A549 (cell line): ENCODE measurements at regions not wholly inside any gene's neighbourhood (a gene's known extent, or its start where the extent isn't known, plus 50 kb on each side); places are given as distances from the start of the nearest gene placed in this dataset.

Experiments
- ATAC-seq, 2 experiments: fragments of 200-7000 bp in 1 of 2; fragments of >200 bp in 1 of 2; cut with Nextera tagmentation in 1 of 2; cut with Tn5 transposase in 1 of 2; 3 replicates each; pipeline versions ENCODE4 v1.8.0 to v1.9.1; 2018 to 2020; ENCODE audit warnings: mild to moderate bottlenecking in 1 of 2, moderate library complexity in 1 of 2
- CTCF ChIA-PET: fragments of 300-600 bp; sonication (Branson Sonifier 250); formaldehyde crosslinking; extraction: SDS; loops from one replicate; lab custom pipeline; 2021; ENCODE audit warnings: antibody characterized with exemption, inconsistent platforms; lab: Yijun Ruan, JAX
- POLR2A ChIA-PET: fragments of 350-600 bp; formaldehyde crosslinking; extraction: SDS; loops from one replicate; lab custom pipeline; 2021; ENCODE audit warnings: antibody characterized with exemption, inconsistent platforms; lab: Yijun Ruan, JAX
- DNase-seq, 2 experiments: peaks; one replicate each; pipeline versions ENCODE4 v3.0.0 to v3.0.0-alpha.2; 2011 to 2016; ENCODE audit warnings: low read depth in 1 of 2, low spot score in 1 of 2
- FAIRE-seq: peaks from 2 replicates; lab custom pipeline; 2011; peaks lifted over from hg19 to GRCh38; lab: Jason Lieb, UNC
- H3K27ac ChIP-seq, 2 experiments: fragments of >200 bp; sonication (Bioruptor Twin); formaldehyde crosslinking; 3 replicates each; pipeline ENCODE4 v1.5.1; 2016 to 2017
- H3K4me1 ChIP-seq: fragments of >200 bp; sonication (Bioruptor Twin); formaldehyde crosslinking; 3 replicates; pipeline ENCODE4 v1.6.1; 2016
- H3K4me2 ChIP-seq: fragments of >200 bp; sonication (Bioruptor Twin); formaldehyde crosslinking; 3 replicates; pipeline ENCODE4 v1.6.1; 2016
- H3K4me3 ChIP-seq: fragments of >200 bp; sonication (Bioruptor Twin); formaldehyde crosslinking; 3 replicates; pipeline ENCODE4 v1.5.1; 2016
- H3K9me3 ChIP-seq: fragments of >200 bp; sonication (Bioruptor Twin); formaldehyde crosslinking; 3 replicates; pipeline ENCODE4 v1.6.1; 2016
- CEBPB ChIP-seq, 2 experiments: fragments of >200 bp in 1 of 2; sonication (Bioruptor Twin) in 1 of 2; formaldehyde crosslinking in 1 of 2; IDR thresholded peaks; 2 replicates each; pipeline ENCODE4 v1.6.1; 2012 to 2016
- CHD2 ChIP-seq: fragments of 150-350 bp; IDR thresholded peaks from 2 replicates; pipeline ENCODE4 v1.6.1; 2014; ENCODE audit warnings: low read length; ENCODE audit not compliant: partially characterized antibody
- CTCF ChIP-seq: fragments of >200 bp; sonication (Bioruptor Twin); formaldehyde crosslinking; IDR thresholded peaks from 3 replicates; pipeline ENCODE4 v1.5.1; 2016
- EHMT2 ChIP-seq: fragments of 200-600 bp; sonication (generic); IDR thresholded peaks from 2 replicates; pipeline ENCODE4 v1.6.1; 2016; ENCODE audit warnings: antibody characterized with exemption, low read depth, mild to moderate bottlenecking, moderate library complexity
- FOSB ChIP-seq: fragments of 250-450 bp; sonication (Bioruptor Pico); IDR thresholded peaks from 2 replicates; pipeline ENCODE4 v1.5.0; 2020; ENCODE audit warnings: mild to moderate bottlenecking, moderate library complexity
- GATA3 ChIP-seq: IDR thresholded peaks from 2 replicates; pipeline ENCODE4 v1.6.1; 2012; ENCODE audit warnings: borderline replicate concordance
- HDAC2 ChIP-seq: fragments of 200-600 bp; sonication (generic); IDR thresholded peaks from 2 replicates; pipeline ENCODE4 v1.6.1; 2016
- HOXB5 ChIP-seq: fragments of 250-450 bp; sonication (Bioruptor Pico); IDR thresholded peaks from 2 replicates; pipeline ENCODE4 v1.5.0; 2020; ENCODE audit warnings: mild to moderate bottlenecking, moderate library complexity
- JUN ChIP-seq, 2 experiments: fragments of >200 bp; sonication (Bioruptor Twin); formaldehyde crosslinking; IDR thresholded peaks; 2 replicates in 1 of 2; 3 replicates in 1 of 2; pipeline ENCODE4 v1.6.1; 2016 to 2017
- KDM1A ChIP-seq: fragments of 200-600 bp; sonication (generic); IDR thresholded peaks from 2 replicates; pipeline ENCODE4 v1.6.1; 2016; ENCODE audit warnings: low read depth, mild to moderate bottlenecking
- KDM5A ChIP-seq: fragments of 200-600 bp; sonication (generic); IDR thresholded peaks from 2 replicates; pipeline ENCODE4 v1.6.1; 2016; ENCODE audit warnings: antibody characterized with exemption, mild to moderate bottlenecking
- MAZ ChIP-seq: fragments of 150-350 bp; IDR thresholded peaks from 2 replicates; pipeline ENCODE4 v1.6.1; 2014; ENCODE audit warnings: antibody characterized with exemption, low read depth, low read length, borderline replicate concordance
- MYC ChIP-seq: IDR thresholded peaks from 2 replicates; pipeline ENCODE4 v1.6.1; 2012; ENCODE audit warnings: mild to moderate bottlenecking, inconsistent platforms, low read length, improper control_type of control experiment, borderline replicate concordance
- NR3C1 ChIP-seq: fragments of >200 bp; sonication (Bioruptor Twin); formaldehyde crosslinking; IDR thresholded peaks from 3 replicates; pipeline ENCODE4 v1.6.1; 2017
- RARB ChIP-seq: fragments of 250-450 bp; sonication (Bioruptor Pico); IDR thresholded peaks from 2 replicates; pipeline ENCODE4 v1.8.0; 2021; ENCODE audit warnings: mild to moderate bottlenecking, moderate library complexity
- RFX5 ChIP-seq: fragments of 450-650 bp; IDR thresholded peaks from 2 replicates; pipeline ENCODE4 v1.7.1; 2014; ENCODE audit warnings: antibody characterized with exemption, mild to moderate bottlenecking, moderate library complexity
- SREBF2 ChIP-seq: fragments of 450-650 bp; IDR thresholded peaks from 2 replicates; pipeline ENCODE4 v1.6.1; 2014; ENCODE audit warnings: mild to moderate bottlenecking, moderate library complexity
- ZNF302 ChIP-seq: fragments of 250-450 bp; sonication (Bioruptor Pico); IDR thresholded peaks from 2 replicates; pipeline ENCODE4 v1.9.0; 2021; ENCODE audit warnings: inconsistent platforms, mild to moderate bottlenecking, moderate library complexity
- WGBS: methylation state at CpG from one replicate; pipeline ENCODE4 v1.1.6; 2017; ENCODE audit errors: missing lambda C conversion rate; 5-methylcytosine and 5-hydroxymethylcytosine counted together

- TF ChIP-seq MYC (no peak), RFX5 (no peak), HOXB5 (CRISPR knock-in tag) (no peak), GATA3 (no peak), MAZ (no peak)
- TF ChIP-seq, all 56 proteins: peak for 0
These were observed 450.6 kb upstream of the DAB1 start (continued) for GRCh38 chr1:57874418-57874877.

- no peak for FAIRE-seq
- POLR2A ChIA-PET, result no interaction called here
- CTCF ChIA-PET, result no interaction called here
These were observed 449.1 kb upstream of the DAB1 start for GRCh38 chr1:57872913-57873312.

GRCh38 chr1:57868908-57869307 is 445.0 kb upstream of the DAB1 start:
- CTCF ChIA-PET, result no interaction called here
- WGBS, result 4% methylated on average over 1 of the region's 1 CpG

More at GRCh38 chr1:57872913-57873312, 449.1 kb upstream of the DAB1 start:
- no peak for TF ChIP-seq EHMT2
- H3K4me3 ChIP-seq, result no peak overlapping the region
- DNase-seq (no peak), ATAC-seq (no peak)
- no peaks in the 10 kb centered on the region for H3K9me3 ChIP-seq
- H3K27ac ChIP-seq, result no peak overlapping the region
- H3K4me2 ChIP-seq, result no peak overlapping the region
- H3K4me1 ChIP-seq, result no peaks in the 10 kb centered on the region

GRCh38 chr1:57868239-57868638 is 444.4 kb upstream of the DAB1 start:
- DNase-seq, result no peak
- WGBS, result 4% methylated on average over 3 of the region's 3 CpGs
- Histone ChIP-seq H3K4me2 (no peak overlapping the region), H3K27ac (no peak overlapping the region), H3K4me1 (no peaks in the 10 kb centered on the region), H3K9me3 (no peaks in the 10 kb centered on the region), H3K4me3 (no peak overlapping the region)
- FAIRE-seq, result no peak
- CTCF ChIA-PET, result no interaction called here
- POLR2A ChIA-PET, result no interaction called here
- TF ChIP-seq SREBF2, result no peak
- TF ChIP-seq KDM5A, result no peak
- TF ChIP-seq KDM1A, result no peak
- TF ChIP-seq NR3C1, result no peak
- ATAC-seq, result no peak

More at GRCh38 chr1:57868908-57869307, 445.0 kb upstream of the DAB1 start:
- TF ChIP-seq RARB, result no peak
- no peak for ATAC-seq
- no peak for DNase-seq
- H3K9me3 ChIP-seq, result no peaks in the 10 kb centered on the region
- FAIRE-seq, result no peak
- POLR2A ChIA-PET, result no interaction called here
- H3K27ac ChIP-seq, result no peak overlapping the region
- no peak overlapping the region for H3K4me2 ChIP-seq
- H3K4me3 ChIP-seq, result no peak overlapping the region
- no peaks in the 10 kb centered on the region for H3K4me1 ChIP-seq

- Histone ChIP-seq H3K4me3 (no peak overlapping the region), H3K27ac (no peak overlapping the region), H3K9me3 (no peaks in the 10 kb centered on the region), H3K4me2 (no peak overlapping the region), H3K4me1 (no peaks in the 10 kb centered on the region)
- WGBS, result 0% methylated on average over 8 of the region's 8 CpGs
- POLR2A ChIA-PET, result no interaction called here
- ATAC-seq, result no peak
- TF ChIP-seq CHD2 (no peak), FOSB (no peak), JUN (IDR thresholded peaks at IDR 0.05) (no peak), HOXB5 (CRISPR knock-in tag) (no peak), HDAC2 (no peak)
- no peak for FAIRE-seq
- DNase-seq, result no peak
- CTCF ChIA-PET, result no interaction called here
These were observed 443.1 kb upstream of the DAB1 start for GRCh38 chr1:57866998-57867397.

- H3K4me2 ChIP-seq, result no peak overlapping the region
- CTCF ChIA-PET, result no interaction called here
- no peaks in the 10 kb centered on the region for H3K9me3 ChIP-seq
- TF ChIP-seq FOSB, result no peak
- TF ChIP-seq ZNF302 (CRISPR knock-in tag), result no peak
- TF ChIP-seq CEBPB (IDR thresholded peaks at IDR 0.05), result no peak
- no peak for TF ChIP-seq CTCF
- POLR2A ChIA-PET, result no interaction called here
- FAIRE-seq (no peak), DNase-seq (no peak), ATAC-seq (no peak)
- 0% methylated on average over 3 of the region's 5 CpGs for WGBS
- no peaks in the 10 kb centered on the region for H3K4me1 ChIP-seq
- no peak overlapping the region for H3K27ac ChIP-seq
- no peak overlapping the region for H3K4me3 ChIP-seq
These were observed 437.2 kb upstream of the DAB1 start for GRCh38 chr1:57860931-57861565.
